Islet of Langerhans (tissue), 1 donor: ENCODE measurements at regions not wholly inside any gene's neighbourhood (a gene's known extent, or its start where the extent isn't known, plus 50 kb on each side); places are given as distances from the start of the nearest gene placed in this dataset.
"Not testable (repeated sequence)": the region's sequence is repeated elsewhere in the genome, so short reads cannot be mapped to it uniquely, and the experiment has no call there.

ENCODE experiments used
- FAIRE-seq: peaks from one replicate; lab custom pipeline; 2011; peaks lifted over from hg19 to GRCh38; lab: Jason Lieb, UNC

DNA sequence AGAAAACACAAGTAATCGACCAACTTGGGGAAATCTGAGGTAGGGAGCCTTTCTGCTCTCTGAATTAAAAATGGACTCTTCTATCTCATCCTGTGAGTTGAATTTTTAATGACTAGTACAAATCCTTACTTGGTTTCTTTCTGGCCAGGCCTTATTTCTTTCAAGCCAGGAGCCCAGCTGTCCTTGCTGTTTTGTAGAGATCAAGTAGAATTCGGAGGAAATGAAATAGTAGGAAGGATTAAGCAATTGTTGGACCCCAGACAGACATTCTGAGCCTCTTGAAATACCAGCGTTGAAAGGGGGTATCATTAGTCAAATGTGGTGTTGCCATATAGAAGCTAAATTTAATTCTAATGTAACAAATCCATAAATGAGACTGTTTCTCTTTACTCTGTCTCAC is 53.7 kb upstream of the SMIM15 start:
- FAIRE-seq: no peak

DNA sequence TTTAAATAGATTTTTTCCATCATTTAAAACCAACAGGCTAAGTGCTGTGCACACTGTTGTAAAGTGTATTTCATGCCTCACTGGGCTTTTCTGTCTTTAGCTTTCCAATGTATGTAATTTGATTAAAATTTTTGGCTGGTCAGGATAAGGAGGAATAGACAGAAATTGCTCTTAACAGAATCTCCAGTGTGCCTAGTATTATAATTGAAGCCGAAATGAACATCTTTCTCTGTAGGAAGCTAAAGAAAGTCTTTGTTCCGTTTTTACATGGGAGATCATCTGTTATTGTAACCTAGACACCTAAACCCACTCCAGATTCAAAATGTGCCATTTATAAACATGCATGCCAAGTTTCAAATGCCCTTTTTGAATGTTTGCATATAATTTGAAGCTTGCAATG is 54.5 kb upstream of the SMIM15 start:
- FAIRE-seq: no peak

DNA sequence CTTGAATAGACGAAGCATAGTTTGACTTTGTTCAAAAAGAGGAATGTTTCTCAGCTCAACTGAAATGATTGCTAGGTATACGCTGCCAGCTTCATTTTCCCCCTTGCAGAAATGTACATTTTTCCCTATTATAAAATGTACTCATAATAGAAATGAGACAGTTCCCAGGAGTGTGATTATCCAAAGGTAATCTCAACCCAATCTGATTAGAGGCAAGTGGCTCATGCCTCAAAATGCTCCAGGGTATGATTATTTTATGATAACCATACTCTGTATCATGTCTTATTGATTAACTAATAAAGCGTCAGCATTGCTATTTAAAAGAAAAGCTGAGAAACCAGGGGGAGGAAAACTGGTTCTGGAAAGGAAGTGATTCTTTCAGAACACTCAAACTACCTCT is 54.9 kb upstream of the SMIM15 start:
- FAIRE-seq: no peak

DNA sequence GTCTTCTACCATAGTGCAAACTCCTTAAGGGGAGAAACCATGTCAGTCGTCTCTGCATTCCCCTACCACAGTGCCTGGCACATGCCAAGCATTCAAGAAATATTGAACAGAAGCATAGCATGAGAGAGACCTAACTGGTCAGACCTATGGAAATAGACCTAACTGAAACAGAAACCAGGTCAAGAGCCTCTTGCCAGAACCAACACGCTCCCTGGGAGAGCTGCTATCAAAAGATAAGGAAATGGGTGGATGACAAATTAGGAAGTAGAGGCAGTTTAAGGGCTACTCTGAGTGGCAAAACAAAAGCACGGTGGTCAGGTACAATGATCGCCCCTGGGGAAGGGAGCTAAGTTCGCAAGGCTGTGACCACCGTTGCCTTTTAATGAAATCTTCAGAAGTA is 66.0 kb upstream of the SMIM15 start:
- FAIRE-seq: no peak

DNA sequence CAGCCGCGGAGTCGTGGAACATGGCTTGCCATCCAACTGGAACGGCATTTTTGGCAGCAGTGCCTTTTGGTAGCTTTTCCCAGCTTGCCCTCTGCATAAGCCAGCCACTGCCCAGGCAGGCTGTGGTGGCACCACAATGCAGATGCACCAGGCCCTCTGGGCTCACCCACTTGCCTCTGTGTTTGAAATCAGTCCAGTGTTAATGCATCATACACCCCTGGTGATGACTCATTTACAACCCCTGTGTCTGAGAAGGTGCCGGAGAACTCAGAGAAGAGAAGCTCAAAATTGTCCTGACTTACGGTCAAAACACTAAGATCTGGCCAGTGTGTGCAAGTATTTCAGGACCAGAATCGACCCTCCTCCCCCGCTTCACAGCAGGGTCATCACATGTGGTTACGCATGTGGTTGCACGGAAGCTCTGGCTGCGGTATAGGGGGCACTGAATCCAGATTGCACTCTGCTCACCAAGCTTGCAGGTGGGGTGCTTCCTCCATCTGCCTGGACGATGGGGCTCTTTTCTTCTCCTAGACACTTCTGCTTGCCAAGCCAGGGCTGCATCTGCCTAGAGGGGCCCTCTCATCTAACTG is 66.5 kb upstream of the SMIM15 start:
- FAIRE-seq: no peak

DNA sequence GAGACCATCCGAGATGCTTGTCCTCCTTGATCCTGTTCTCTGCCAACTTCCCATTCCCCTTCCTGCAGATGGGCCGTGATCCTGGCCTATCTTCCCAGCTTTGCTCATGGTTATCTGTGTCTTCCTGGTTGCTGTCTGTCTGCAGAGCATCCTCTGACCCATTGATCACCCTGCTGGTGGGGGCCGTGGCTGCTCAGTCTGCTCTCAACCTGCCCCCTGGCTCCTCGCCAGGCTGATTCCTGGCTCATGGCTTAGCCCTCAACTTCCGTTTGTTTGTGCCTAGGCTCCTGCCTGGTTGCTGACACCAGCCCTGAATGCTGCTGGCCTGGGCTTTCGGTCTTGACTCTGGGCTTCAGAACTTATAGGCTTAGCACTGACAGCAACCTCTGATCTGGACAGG is 67.1 kb upstream of the SMIM15 start:
- FAIRE-seq: no peak

DNA sequence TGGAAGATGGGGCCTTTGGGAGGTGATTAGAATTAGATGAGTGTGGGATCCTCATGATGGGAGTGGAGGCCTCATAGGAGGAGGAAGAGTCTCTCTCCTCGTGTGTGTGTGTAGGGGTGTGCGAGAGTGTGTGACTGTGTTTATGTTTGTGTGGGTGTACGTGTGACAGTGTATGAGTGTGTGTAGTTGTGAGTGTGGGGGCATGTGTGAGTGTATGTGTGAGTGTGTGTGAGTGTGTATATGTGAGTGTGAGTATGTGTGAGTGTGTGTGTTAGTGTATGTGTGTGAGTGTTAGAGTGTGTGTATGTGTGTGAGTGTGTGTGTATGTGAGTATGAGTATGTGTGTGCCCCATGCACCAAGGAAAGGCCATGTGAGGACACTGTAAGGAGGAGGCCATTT is 68.2 kb upstream of the SMIM15 start:
- FAIRE-seq: no peak

DNA sequence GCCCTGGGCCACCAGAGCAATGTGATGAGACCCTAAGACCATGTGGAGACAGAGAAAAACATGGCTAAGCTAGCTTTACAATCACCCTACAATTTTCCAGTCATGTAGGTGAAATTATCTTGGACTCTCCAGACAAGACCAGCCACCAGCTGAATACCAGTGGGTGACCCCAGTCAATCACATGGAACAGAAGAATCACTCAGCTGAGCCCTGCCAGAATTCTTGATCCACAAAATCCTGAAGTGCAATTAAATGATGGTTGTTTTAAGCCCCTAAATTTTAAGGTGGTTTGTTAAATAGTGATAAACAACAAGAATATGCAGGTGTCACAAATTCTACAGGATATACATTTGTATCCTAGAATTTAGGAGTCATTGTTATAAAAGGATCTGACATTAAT is 69.5 kb upstream of the SMIM15 start:
- no peak for FAIRE-seq

DNA sequence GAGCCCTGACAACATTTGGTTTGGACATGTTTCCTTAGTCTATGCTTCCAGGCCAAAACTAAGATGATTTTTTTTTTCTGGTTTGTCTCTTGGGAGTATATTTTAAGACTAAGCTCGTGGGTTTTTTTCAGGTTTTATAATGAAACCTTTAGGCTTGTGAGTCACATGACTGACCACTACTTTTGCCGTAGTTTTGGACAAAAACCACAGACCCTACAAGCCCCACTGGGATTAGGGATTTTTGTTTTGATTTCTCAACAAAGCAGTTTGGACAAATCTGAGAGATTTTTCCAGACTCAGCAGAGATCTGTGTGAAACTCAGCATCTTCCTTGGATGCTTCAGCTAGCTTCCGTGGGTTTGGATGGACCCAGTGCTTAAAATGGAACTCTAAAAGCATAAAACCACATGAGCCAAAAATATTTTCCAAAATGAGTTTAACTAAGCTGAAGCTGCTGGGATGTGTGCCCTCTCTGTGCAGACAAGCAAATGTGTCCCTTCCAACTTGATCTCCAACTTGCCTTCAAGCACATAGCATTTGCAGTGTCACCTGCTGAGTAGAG is 70.3 kb upstream of the SMIM15 start:
- no peak for FAIRE-seq

DNA sequence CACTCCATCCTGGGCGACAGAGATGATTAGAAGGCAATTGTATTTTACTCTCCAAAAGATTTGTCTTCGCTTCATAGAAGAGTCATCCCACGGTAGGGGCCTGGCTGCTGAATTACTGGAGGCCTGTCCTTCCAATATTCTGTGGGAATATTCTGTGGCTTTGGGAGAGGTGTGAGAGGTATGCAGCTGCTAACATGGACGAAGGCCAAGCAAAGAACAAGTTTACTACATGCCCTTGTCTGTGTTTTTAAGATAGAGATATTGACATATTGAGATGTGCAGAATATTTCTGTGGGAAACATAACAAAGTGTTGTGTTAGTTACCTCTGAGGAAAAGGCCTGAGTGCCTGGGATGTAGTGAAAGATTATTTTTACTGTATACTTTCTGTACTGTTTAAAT is 71.8 kb upstream of the SMIM15 start:
- no peak for FAIRE-seq

DNA sequence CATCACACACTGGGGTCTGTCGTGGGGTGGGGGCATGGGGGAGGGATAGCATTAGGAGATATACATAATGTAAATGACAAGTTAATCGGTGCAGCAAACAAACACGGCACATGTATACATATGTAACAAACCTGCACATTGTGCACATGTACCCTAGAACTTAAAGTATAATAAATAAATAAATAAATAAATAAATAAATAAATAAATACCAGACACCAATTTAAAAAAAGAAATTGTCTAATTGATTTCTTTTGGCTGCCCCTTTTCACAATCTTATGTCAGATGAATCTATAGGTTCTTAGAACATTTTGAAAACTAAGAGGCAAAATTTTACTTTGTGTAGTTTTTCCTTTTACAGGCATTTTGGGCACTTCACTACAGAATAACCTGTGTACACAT is 74.4 kb upstream of the SMIM15 start:
- FAIRE-seq: not testable (repeated sequence)

DNA sequence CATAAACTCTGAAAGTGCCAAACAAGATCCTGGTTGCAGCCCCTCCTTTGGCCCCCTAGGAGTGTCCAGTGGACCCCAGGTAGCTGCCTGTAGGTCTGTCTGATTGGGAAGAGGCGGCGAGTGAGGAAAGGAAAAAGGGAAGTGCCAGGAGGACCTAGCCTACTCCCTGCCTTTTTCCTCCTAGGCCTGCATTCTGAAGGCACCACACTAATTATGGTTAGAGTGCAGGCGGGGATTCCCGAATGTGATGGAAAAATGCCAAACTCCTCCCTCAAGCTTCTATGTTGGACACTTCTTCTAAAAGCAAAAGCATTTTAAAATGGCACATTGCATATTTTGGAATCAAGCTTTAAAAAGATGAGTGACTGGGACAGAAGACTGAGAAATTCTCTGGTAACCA is 83.2 kb upstream of the SMIM15 start:
- no peak for FAIRE-seq

DNA sequence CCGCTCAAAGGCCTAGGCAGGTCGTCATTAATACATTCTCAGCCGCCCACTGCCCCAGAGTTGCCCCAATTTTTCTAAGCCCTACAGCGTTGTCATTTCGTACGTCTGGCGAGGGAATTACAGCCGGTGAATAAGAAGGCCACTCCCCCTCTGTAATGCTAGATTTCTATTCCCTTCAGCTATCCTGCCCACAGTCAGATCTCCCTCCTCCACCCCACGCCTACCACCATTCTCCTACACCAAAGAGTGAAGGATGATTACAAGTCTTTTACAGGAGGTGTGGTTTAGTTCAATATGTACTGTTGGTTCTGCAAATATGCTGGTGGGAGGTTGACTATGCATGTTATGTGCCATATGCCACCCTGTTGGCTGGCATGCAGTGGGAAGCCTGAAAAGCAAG is 83.7 kb upstream of the SMIM15 start:
- no peak for FAIRE-seq

DNA sequence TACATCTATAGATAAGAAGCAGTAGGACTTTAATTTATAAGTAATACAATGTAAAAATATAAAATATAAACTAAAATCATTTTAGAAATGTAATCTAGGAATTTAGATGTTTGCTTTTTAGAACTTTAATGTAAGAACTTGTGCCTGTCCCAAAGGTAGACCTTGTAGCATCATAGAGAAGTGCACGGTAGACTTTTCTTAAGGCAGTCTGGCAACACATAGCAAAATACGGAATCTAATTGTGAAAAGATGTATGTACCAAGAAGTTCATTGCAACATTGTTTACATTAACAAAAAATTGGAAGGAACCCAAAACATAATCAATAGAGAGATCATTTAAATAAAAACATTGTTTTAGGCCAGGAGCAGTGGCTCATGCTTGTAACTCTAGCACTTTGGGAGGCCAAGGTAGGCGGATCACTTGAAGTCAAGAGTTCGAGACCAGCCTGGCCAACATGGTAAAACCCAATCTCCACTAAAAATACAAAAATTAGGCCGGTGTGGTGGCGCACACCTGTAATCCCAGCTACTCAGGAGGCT is 84.6 kb upstream of the SMIM15 start:
- FAIRE-seq: no peak

DNA sequence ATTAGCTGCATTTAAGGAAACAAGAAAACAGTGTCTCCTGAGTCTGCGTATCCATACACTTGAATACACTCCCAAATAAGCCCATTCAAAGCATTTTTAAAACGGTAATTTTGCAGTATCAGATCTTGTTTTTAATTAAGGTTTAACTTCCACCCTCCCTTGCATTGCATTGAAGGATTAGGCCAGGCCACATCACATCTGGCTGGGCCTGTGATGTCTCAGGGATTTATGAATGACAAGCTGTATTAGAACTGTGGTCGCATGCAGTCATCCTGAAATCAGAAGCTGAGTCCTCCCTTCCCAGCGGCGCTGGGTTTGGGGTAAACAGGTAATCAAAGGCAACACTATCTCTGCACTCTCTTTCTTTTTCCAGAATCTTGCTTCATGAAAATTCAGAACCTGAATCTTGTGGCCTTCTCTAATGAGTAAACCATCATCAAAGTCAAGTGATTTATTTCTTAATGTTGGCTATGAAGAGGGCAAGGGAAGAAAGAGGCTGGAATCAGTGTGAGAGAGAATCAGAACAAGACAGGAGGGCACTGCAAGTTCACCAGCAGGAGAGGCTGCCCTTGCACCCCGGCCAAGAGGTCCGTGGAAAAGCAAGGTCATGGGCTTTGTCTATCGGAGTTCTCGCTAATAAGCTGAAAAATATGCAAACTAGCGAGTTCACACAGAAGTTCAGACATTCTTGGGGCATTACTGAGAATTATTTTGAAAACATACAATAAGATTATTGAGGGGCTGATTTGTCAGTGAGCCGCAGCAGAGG is 80.0 kb upstream of the ZSWIM6 start:
- no peak for FAIRE-seq

DNA sequence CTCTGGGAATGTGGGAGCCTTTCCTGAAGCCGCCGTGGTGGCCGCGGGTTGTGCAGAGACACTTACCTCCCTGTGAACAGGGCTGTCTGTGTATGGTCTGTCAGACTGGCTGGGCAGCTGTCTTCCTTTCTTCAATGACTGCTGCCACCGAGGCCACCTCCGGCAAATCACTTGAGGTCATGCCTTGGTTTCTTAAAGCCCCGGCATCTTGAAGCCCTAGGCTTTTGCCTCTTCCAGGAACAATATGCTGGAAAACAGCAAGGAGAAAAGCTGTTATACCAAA is 79.5 kb upstream of the ZSWIM6 start:
- FAIRE-seq: no peak

DNA sequence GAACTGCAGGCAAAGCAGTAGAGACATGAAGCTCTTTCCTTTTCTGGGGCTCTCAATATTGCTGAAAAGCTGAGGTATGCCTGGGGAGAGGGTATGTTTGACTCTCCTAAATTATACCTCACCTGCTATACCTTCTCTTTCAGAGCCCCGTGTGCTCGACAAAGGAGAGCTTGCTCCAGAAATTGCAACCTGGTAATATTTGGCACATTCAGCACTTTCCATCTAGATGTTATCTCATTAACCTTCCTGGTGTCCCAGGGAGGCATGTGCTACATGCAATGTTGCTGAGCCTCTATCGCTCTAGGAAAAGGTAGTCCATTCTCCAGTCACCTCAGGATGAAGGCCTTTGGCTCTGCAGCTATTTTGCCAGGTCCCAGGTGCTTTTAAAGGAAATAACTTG is 78.5 kb upstream of the ZSWIM6 start:
- no peak for FAIRE-seq

DNA sequence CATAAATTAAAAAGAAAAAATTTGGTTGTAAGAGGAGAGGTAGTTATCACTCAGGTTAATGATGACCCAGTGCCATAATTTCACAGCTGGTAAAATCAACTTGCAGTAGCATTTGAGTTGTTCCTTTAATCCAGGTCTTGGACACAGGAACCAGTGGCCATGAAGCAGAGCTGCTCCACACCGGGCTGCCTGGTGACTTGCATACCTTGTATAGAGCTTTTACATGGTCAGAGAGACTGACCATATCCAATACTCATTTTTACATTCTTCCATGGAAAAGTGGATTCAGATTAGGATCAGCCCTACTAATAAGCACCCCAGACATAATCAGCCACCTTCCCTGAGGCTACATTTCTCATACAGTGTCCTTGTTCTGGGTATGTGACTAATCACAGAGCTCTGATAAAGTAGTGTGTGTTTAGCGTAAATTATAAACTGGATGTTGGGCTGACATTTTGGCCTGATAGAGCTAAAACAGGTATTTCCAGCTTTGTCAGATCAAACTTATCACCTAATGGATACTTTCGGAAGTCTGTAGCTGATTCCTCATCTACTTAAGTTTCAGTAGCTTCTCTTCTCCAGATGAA is 77.0 kb upstream of the ZSWIM6 start:
- FAIRE-seq: no peak

DNA sequence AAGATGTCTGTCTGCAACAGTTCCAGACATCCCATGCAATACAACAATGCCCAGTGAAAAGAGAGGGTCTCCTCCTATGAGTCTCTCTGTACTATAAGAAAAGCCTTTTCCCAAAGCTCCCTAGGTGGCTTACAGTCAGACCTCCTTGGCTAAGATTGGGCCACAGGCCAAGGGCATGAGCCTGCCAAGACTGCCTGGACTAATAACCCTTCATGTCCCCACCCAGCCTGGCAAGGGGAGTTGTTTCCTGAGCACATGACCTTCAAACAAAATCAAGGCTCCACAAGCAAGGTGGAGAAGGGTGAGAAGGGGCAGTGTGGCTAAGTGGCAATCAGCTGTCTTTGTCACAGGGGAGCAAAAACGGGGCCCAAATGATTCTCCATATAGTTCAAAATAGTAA is 75.6 kb upstream of the ZSWIM6 start:
- FAIRE-seq: no peak

DNA sequence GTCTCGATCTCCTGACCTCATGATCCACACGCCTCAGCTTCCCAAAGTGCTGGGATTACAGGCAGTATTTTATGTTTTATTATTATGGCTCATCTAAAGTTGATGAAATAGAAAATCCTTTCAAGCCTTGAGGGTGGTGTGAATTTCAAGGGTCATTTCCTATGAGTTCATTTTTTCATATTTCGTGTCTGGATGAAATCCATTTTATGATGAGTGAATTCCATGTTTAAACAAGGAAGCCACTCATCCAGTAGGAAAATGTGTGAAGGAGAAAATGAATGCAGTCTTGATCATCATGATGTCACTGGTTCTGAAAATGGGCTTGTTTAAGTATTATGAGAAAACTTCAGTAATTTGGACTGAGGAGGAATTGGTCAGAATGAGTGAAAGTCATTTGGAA is 74.6 kb upstream of the ZSWIM6 start:
- FAIRE-seq: peak; percentile 66

DNA sequence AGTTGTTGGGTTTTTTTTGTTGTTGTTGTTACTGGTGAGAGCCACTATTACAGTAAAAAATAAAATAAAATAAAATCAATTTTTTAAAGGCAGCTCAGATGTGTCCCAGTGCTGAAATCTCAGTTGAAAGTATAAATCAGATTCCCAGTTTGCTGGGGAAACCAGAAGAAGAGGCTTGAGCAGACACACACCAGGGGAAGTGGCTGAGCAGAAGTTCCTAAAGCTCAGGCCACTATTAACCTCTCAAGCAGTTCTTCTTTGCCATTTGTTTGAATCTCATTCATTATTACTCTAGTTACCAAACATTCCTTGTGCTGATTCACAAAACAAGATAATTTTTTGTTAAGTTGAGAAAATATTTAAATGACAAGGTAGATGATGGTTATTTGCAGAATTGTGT is 70.9 kb upstream of the ZSWIM6 start:
- no peak for FAIRE-seq

DNA sequence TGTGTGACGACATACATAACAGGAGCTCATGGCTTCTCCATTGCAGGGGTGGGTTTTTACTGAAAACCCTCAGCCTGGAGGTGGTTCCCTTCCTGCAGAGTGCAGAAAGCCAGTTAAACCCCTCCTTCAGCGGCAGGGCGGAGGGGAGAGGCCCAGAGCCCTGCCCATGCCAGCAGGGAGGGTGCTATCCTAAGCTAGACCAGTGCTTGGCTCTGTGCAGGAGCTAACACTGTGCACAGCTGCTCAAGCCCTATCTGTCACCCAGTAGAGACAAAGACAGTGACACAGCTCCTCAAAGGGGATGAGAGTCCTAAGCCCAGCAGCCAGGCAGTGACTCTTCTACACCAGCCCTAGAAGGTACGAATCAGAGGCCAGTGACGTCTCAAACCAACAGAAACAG is 70.0 kb upstream of the ZSWIM6 start:
- no peak for FAIRE-seq

DNA sequence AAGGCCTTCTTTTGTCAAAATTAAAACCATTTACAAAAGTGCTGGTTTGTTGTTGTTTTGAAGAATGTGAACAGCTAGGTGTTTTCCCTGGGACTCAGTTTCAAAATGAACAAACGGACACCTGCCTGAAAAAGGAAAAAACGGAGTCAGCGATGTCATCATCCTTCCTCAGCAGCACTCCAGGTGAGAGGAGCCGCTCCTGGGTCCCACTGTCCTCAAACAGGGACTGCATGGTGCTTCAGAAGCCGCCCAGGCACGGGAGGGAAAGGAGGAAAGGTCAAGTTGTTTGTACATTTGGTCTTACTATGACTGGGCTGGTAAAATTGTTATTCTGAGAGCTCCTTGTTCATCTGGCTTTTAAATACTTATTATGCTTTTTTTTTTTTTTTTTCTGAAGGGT is 69.0 kb upstream of the ZSWIM6 start:
- FAIRE-seq: no peak
